ENCODE measurements at regions not wholly inside any gene's neighbourhood (a gene's known extent, or its start where the extent isn't known, plus 50 kb on each side); places are given as distances from the start of the nearest gene placed in this dataset.
"Not testable (repeated sequence)": the region's sequence is repeated elsewhere in the genome, so short reads cannot be mapped to it uniquely, and the experiment has no call there.

DNA sequence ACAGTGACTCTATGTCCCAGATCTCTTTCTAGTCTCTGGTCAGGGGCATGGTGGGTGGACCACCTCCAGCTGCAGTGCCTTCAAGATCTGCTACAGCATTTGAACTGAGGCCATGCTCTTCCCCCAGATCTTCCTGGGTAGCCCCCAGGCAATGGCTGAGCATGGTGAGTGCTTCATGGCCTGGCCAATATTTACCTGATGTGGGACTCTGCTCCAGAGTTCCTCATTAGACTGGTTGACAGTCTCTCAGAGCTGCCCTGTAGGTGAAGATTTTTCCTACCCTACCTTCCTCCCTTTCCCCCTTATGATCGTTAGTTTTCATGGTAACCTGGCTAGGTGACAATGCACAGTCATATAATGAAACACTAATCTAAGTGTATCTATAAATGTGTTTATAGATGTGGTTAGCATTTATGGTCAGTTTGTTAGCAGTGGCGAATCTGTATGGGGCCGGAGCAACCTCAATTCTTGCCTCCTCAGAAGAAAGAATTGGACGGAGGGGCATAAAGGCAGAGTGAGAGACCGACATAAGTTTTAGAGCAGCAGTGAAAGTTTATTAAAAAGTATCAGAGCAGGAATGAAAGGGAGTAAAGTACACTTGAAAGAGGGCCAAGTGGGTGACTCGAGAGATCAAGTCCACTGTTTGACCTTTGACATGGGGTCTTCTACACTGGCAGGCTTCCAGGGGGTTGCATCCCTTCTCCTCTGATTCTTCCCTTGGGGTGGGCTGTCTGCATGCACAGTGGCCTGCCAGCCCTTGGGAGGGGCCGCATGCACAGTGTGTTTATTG, 256.3 kb downstream of the CD83 start:
- no peak for DNase-seq (ENCODE audit: low spot score)
- in situ Hi-C loops (cut with HindIII; ENCODE audit: low sequenced_read_pairs) = no loop called here

- in situ Hi-C loops (cut with HindIII; ENCODE audit: low sequenced_read_pairs) = no loop called here
These were observed 258.4 kb downstream of the CD83 start for GRCh38 chr6:14375930-14376329.

DNA sequence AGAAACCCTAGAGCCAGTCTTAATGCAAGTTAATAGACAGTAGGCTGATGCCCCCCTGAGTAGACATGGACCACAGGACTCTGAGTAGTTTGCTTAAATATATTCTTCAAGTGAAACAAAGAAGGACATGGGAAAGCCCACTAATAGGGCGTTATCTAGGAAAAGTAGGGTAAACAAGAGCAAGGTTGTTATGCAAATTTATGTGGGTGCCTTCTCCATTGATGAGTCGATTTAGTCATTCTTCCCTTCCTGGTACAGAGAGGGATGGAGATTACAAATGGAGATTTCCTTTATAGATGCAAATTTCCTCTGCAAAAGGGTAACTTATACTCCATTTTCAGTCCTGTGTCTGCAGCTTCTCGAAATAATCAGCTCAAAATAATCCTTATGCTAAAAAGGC, 262.0 kb downstream of the CD83 start:
- DNase-seq (ENCODE audit: low spot score) = no peak
- in situ Hi-C loops (cut with HindIII; ENCODE audit: low sequenced_read_pairs) = no loop called here

More at GRCh38 chr6:14375930-14376329, 258.4 kb downstream of the CD83 start:
- no peak for DNase-seq (ENCODE audit: low spot score)

DNA sequence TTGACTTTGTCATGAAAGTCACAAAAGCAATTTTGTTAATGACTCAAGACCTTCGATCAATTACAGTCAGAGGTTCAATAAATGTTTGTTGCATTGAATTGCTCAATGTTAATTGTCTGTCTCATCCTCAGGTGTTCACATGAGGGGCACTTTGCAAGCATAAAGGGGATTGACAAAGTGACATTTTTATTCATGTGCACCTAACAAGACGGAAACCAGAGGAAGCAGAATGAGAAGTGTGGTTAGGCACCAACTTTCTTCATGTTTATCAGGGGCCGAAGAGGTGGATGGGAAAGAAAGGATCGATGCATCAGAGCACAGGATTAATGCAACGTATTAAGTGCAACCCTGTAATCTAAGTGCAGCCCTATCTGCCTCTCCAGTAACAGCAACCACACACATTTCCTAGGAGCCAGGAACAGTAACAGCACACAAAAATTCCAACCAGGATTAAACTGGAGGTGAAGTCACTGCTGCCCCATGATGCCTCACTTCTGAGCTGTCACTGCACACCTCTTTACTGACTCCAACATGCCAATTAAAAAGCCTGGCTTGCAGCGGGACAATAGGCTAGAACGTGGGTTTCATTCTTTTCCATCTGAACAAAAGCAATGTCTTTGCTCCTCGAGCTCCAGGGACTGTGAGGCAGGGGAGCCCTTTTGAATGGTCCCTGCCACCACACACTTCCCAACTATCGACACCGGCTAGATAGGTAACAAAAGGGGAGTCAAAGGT, 262.7 kb downstream of the CD83 start:
- in situ Hi-C loops (cut with HindIII; ENCODE audit: low sequenced_read_pairs) = no loop called here

DNA sequence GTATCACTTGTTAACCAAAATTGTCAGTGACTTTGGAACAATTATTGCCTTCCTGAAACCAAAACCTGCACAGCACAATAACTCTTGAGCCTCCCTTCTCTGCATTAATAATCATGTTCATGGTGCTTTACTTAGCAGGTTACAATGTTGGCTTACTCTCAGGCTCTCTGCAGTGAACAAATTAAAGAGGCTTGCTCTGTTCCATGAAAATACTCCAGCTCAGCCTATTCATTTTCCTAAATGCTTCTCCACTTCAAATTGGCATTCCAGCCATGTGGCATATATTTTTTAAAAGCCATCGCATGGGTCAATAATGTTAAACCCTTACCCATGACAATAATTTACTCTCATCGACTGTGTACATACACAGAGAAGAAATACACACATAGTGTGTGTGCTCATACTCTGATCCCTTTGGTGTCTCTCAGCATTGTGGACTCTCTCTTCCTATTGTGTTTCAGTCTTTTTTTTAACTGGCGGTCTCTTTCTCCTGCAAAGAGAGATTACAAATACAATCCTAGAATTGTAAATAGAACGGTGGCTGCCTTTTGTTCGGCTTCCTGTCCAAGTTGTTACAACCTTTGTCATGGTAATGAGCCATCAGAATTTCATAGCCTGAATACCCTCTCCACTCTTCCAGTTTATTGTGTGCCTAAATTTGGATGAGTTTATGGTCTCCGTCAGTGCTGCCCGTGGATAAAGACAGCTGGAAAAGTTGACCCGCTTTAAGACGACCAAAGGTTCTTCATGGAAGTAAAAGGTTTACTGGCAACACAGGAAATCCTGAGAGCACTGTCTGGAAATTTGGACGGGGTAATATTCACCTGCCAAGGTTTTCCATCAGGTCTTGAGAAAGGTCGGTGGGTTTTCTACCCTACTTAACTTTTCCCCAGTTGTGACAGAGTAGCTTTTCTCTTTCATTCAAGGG, 263.6 kb downstream of the CD83 start:
- no peak for DNase-seq (ENCODE audit: low spot score)
- in situ Hi-C loops (cut with HindIII; ENCODE audit: low sequenced_read_pairs) = no loop called here

More for the DNA sequence above, 262.7 kb downstream of the CD83 start:
- DNase-seq (ENCODE audit: low spot score) = no peak

GRCh38 chr6:14381829-14382677, 264.5 kb downstream of the CD83 start:
- DNase-seq (ENCODE audit: low spot score) = no peak
- in situ Hi-C loops (cut with HindIII; ENCODE audit: low sequenced_read_pairs) = no loop called here

DNA sequence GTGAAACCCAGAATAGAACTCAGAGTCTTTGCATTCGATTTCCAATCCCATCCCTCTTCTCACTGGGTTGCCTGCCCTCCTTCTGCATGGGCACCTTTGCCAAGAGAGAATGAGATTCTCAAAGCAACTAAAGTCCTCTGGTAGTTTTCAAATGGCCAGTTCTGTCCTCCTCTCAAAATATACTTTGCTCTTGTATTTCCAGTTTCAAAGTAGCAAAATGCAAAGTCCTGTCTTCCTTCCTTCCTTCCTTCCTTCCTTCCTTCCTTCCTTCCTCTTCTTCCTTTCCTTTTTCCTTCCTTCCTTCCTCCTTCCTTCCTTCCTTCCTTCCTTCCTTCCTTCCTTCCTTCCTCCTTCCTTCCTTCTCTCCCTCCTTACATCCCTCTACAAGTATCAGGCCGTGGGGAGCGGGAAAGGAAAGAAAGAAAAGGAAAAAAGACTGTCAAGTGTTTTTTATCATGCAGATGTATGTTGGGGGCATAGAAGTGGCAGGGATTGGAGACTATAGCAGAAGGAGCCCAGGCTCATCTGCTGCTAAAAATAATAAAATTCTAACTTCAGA, 265.2 kb downstream of the CD83 start:
- in situ Hi-C loops (cut with HindIII; ENCODE audit: low sequenced_read_pairs) = no loop called here
- DNase-seq (ENCODE audit: low spot score) = no peak

- in situ Hi-C loops (cut with HindIII; ENCODE audit: low sequenced_read_pairs) = no loop called here
- no peak for DNase-seq (ENCODE audit: low spot score)
These were observed 266.0 kb downstream of the CD83 start for GRCh38 chr6:14383393-14384174.

- in situ Hi-C loops (cut with HindIII; ENCODE audit: low sequenced_read_pairs) = no loop called here
- no peak for DNase-seq (ENCODE audit: low spot score)
These were observed 266.8 kb downstream of the CD83 start for GRCh38 chr6:14384175-14384949.

- in situ Hi-C loops (cut with HindIII; ENCODE audit: low sequenced_read_pairs) = no loop called here
- DNase-seq (ENCODE audit: low spot score) = no peak
These were observed 268.7 kb downstream of the CD83 start for GRCh38 chr6:14386263-14386662.

GRCh38 chr6:14386668-14387067, 269.1 kb downstream of the CD83 start:
- DNase-seq (ENCODE audit: low spot score) = no peak
- in situ Hi-C loops (cut with HindIII; ENCODE audit: low sequenced_read_pairs) = no loop called here

DNA sequence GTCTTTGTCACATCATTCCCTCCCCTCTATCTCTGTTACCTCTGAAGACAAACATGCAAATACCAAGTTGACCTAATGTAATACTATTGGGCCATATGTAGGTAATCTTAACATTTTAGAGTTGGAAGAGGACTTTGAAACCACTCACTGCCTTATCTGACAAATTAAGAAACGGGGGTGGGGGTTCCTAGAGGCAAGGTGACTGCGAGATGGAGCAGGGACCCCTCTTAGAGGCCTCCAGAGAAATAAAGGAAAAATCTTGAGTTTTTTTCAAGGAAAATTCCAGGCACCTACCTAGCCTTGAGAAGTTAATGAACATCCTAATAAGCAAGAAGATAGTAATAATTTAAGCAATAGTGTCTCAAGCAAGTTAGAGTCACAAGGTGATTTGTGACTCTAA, 270.8 kb downstream of the CD83 start:
- no peak for DNase-seq (ENCODE audit: low spot score)
- in situ Hi-C loops (cut with HindIII; ENCODE audit: low sequenced_read_pairs) = no loop called here

DNA sequence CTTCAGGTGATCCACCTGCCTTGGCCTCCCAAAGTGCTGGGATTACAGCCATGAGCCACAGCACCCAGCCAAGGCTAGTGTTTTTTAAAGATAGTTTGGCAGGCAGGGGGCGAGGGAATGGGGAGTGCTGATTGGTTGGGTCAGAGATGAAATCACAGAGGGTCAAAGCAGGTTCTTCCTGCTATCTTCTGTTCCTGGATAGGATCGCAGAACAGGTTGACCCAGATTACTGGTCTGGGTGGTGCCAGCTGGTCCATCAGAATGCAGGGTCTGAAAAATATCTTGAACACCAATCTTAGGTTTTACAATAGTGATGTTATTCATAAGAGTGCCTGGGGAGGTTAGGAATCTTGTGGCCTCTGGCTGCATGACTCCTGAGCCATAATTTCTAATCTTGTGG, 272.2 kb downstream of the CD83 start:
- DNase-seq (ENCODE audit: low spot score); in situ Hi-C loops (cut with HindIII; ENCODE audit: low sequenced_read_pairs): not testable (repeated sequence)

GRCh38 chr6:14390805-14391204, 273.2 kb downstream of the CD83 start:
- no peak for DNase-seq (ENCODE audit: low spot score)
- in situ Hi-C loops (cut with HindIII; ENCODE audit: low sequenced_read_pairs) = no loop called here

DNA sequence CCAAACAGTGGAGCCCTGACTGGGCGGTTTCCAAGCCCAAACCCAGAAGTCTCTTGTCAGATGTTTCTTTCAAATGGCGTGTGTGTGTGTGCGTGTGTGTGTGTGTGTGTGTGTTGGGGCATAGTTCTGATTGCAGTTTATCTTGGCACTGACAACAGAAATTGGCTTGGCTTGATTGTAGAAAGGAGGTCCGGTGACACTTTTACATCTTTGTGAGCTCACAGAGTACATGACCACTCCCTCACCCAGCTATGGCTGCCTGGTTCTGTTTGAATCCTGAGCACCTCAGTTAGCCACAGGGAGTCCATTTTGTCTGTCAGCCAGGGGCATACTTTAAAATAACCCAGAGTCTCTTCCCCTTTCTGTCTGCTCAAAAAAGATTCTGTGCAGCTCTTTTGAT, 276.3 kb downstream of the CD83 start:
- DNase-seq (ENCODE audit: low spot score) = no peak
- in situ Hi-C loops (cut with HindIII; ENCODE audit: low sequenced_read_pairs) = no loop called here

DNA sequence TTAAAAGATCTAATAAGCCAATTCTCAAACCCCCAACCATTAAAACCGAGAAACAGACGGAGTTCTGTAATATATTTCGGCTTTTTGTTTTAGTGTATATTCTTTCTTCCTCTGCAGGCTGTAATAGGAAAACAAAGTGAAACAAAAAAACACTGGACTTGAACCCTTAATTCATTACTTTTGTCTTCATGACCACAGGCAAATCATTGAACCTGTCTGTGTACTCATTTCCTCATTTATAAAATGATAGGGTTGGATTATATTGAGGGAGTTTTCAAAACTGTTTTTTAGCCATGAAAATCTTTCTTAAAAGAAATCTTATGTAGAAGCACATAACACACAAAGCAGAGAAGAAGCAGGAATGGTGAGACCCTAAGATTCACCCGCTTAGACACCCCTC, 278.8 kb downstream of the CD83 start:
- no peak for DNase-seq (ENCODE audit: low spot score)
- in situ Hi-C loops (cut with HindIII; ENCODE audit: low sequenced_read_pairs) = no loop called here
